HG03575 (cell line): ENCODE measurements at regions not wholly inside any gene's neighbourhood (a gene's known extent, or its start where the extent isn't known, plus 50 kb on each side); places are given as distances from the start of the nearest gene placed in this dataset.

Source experiments
- ATAC-seq: cut with Tn5 transposase; IDR thresholded peaks from one replicate; pipeline ENCODE4 v1.9.1; 2021; ENCODE audit not compliant: unreplicated experiment, insufficient number of reproducible peaks, low FRiP score; ENCODE audit errors: extremely low read depth

DNA sequence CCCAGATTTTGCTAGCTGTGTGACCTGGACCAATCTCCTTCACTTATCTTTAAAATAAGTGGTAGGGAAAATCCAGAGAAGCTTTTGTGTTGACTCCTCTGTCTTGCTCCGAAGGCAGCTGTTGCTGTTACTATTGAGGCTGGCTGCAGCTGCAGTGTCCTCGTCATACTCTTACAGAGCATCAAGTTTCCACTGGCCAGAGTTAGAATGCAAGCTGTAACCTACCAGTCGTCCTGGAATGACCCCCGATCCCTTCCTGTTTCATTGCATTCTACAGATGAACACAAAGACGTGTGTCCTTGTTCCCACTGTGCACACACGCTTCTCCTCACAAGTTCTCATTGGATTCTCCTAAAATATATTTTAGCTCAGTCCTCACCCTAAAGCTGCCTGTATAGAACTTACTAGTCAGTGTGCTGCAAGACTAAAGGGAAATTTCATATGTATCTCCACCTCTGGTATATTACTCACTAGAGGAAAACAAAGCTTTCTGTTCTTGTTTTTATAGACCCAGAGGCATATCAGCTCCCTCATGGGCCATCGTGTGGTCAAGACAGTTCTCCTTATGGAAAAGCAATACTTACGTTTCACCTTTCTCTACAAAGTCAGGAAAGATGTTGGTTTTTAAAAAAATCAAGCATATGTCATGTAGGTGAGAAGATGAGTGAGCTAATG is 589.8 kb downstream of the LMO7 start:
- ATAC-seq, result no peak

DNA sequence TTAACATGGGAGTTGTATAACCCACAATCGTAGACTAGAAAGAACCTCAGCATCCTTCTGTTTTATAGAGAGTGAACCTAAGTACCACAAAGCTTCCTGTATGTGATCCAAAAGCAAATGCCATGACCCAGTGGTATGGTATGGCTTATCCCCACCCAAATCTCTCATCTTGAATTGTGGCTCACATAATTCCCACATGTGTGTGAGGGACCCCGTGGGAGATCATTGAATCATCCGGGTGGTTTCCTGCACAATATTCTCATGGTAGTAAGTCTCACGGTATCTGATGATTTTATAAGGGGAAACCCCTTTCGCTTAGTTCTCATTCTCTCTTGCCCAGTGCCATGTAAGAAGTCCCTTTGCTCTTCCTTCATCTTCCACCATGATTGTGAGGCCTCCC is 587.9 kb downstream of the LMO7 start:
- no peak for ATAC-seq

DNA sequence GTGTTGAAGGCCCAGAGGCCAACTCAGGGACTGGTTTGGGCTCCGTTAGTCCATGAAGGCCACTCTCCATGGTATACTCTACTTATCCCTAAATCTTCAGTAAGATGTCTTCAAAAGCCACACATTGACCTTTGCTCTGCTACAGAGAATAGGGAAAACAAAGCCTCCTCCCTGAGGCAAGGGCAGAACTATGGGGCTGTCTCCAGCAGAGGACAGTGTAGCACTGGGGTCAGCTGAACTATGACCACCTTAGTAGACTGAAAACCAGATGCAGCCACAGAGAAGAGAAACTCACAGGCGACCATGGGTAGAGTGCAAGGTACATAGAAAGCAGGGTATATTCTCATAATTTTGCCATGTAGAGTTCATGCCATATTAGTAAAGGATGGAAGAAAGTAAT is 587.4 kb downstream of the LMO7 start:
- ATAC-seq, result no peak

DNA sequence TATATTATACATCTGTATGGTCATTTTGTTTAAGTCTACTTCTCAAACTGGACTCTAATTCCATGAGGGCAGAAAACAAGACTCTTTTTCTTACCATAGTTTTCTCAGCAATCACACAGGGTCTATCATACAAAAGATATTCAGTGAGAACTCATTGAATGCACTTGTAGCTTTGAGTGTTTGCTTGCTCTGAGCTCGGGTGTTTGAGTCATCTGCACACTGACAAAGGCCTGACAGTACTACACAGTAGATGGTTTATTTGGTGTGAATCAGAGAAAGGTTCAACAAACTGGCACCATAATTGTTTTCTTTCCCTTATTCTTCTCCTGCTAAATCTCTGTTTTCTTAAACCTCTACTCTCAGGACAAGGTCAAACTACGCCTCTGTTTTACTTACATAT is 586.4 kb downstream of the LMO7 start:
- ATAC-seq, result no peak

DNA sequence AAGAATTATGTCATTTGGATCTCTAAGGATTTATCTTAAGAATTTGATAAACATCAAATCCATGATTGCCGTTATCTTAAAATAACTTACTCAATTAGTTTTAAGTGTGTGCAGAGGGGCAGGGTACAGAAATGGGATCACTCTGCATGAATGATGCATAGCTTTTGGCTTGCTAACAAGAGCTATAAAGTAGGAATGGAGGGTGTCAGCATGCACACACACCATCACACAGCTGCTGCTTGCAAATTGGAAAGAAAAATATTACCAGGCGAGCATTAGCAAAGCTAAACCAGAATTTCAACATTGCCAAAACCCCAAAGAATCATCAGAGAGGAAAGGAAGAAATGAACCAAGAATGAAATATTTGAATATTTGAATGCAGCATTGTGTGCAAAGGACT is 580.6 kb downstream of the LMO7 start:
- no peak for ATAC-seq

DNA sequence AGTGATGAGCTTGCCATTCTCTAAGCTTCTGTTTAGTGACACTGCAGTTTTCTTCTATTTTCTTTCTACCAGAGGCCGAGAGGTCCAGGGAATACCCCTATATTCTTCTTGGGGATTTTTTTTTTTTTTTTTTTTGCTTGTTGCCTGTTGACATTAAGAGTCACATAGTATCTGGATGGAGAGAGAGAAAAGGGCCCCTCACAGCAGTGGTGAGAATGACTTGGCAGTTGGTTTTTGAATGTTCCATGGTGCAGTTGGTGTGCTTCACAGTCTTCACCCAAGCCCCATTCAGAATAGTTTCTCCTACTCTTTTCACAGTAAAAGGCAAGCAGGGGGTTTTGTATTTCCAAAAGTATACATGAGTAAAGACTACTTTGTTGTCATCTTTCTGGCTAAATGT is 577.9 kb downstream of the LMO7 start:
- ATAC-seq, result no peak

DNA sequence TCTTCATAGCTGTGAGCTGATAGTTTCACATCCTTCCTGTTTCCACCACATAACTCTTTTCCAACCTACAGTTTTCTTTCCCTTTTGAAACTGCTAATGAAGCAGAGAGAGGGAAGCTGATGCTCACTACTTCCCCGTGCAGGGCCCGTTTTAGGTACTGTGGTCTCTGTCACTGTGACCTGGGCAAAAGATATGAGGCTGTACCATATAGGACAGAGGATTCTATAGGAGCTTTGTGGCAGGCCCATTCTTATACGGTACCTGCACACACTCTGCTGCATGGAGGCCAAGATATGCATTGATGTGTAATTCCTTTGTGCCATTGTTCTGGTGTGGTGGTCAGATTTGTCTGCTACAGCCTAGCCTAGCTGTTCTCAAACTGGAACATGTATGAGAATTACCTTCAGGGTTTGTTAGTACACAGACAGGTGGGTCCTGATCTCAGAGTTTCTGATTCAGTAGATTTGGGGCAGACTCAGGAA is 577.3 kb downstream of the LMO7 start:
- no peak for ATAC-seq

DNA sequence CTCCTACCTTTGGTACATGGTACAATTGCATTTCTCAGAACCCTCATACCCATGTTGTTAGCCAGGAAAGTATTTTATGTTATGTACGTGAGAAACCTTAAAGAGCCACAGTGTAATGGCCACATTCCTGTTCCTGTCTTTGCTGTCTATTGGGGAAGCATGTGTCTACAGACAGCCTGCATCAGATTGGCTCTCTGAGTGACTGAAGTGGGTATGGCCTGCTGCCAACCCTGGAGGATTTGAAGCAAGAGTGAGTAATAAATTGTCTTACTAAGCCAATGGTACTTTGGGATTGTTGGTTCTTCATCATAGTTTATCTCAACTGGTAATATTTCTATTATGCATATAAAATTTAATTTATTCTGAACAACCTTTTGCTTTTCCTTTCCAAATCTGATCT is 574.1 kb downstream of the LMO7 start:
- ATAC-seq, result no peak

DNA sequence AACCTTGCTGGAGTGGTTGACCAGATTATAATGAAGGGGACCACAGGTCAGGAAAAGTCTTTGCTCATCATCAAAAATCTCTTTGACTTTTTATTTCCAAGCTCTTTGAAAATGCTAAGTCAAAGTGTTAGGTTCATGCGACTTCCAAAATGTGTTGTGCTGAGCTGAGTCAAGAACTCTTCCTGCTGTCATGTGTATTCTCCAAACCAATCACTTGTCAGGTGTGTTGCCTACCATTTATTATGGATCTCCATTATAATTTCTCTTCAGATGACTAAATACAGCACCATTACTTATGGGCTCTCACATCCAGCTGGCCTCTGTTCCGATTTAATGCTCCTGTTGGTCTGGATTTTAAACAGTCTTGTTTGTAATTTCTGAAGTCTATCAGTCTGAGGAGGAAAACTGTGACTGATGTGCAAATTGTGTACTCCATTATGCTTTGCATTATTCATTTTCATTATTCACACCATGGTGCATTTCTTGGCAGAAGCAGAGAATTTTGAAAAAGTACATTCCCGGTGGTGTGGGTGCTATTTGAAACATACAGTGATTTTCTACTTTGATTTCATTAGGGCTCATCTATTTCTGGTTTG is 562.5 kb downstream of the LMO7 start:
- no peak for ATAC-seq

DNA sequence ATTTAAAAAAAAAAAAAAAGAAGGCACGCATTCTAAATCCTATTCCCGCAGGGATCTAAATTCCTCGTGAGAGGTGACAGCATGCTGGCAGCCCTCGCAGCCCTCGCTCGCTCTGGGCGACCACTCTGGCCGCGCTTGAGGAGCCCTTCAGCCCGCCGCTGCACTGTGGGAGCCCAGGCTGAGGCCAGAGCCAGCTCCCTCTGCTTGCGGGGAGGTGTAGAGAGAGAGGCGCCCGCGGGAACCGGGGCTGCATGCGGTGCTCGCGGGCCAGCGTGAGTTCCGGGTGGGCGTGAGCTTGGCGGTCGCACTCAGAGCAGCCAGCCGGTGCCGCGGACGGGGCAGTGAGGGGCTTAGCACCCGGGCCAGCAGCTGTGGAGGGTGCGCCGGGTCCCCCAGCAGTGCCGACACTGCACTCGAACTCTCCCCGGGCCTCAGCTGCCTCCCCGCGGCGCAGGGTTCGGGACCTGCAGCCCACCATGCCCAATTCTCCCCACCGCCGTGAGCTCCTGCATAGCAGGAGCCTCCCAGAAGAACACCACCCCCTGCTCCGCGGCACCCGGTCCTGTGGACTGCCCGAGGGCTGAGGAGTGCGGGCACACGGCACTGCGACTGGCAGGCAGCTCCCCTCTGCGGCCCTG is 553.9 kb downstream of the LMO7 start:
- no peak for ATAC-seq

DNA sequence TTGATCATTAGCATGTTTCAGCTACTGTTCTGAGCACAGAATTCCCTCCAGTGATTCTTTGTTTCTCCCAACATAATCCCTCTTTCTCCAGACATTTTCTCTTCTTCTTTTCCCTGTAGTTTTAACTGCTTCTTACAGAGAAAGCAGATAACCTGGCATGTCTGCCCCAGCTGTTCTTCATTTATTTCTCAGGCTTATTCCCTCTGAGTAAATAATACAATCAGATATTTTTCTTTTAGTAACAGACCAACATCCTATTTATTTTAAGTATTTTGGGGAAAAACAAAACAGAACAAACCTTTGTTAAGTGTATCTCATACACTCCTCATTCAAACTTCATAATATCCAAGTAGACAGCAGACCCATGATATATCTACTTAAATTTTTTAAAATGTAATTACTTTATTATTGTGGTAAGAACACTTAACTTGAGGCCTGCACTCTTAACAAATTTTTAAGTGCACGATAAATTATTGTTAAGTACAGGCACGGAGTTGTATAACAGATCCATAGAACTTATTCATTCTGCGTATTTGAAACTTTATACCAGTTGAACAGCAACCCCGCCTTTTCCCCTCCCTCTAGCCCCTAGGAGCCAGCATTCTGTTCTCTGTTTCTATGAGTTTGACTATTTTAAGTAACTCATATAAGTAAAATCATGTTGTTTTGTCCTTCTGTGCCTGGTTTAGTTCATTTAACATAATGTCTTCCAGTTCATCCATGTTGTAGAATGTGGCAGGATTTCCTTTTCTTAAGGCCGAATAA is 540.0 kb downstream of the LMO7 start:
- ATAC-seq, result no peak

DNA sequence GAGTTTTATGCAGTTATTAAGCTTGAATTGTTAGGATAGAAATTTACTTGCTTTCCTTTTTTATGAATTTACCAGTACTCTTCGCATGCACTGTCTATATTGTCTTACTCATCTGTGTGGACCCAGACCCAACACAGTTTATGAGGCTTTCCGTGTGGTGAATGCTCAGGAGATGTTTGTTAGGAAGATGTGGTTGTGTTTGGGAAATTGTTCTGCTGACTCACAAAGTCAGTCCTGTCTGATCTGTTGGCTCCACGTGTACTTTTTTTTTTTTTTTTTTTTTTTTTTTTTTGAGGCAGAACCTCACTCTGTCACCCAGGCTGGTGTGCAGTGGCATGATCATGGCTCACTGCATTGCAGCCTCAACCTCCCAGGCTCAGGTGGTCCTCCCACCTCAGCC is 532.5 kb downstream of the LMO7 start:
- ATAC-seq, result no peak

DNA sequence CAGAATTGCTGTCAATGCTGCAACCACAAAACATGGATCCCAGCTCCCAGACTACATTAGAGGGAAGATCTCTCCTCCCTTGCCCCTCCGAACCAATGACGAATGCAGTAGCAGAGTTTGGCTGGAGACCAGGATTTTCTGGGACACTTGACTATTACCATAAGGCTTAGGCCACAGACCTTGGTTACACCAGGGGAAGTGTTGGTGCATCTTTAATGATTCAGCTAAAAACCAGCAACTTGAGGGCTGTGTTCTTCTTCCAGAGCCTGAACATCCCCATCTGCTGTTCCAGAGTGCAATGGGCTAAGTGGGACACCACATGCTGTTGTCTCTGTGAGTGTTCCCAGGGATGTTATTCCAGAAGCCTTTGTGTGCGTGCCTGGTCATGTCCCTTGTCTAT is 528.2 kb downstream of the LMO7 start:
- no peak for ATAC-seq

DNA sequence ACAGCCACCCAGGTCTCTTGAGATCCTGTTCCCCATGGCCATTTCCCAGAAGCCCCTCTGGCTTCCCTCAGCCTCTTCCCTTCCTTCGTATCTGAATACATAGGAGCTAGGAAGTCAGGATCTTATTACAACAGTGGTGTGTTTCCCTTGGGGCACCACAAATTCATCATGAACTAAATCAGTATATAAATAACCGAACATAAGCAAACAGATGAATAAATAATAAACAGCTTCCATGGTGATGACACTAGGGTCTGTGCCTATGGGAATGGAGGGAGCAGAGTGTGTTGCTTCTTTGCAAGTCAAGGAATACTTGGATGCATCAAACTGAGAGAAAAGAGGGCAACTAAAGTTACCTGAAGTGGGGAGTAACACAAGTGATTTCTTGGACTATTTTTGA is 527.6 kb downstream of the LMO7 start:
- ATAC-seq, result no peak

DNA sequence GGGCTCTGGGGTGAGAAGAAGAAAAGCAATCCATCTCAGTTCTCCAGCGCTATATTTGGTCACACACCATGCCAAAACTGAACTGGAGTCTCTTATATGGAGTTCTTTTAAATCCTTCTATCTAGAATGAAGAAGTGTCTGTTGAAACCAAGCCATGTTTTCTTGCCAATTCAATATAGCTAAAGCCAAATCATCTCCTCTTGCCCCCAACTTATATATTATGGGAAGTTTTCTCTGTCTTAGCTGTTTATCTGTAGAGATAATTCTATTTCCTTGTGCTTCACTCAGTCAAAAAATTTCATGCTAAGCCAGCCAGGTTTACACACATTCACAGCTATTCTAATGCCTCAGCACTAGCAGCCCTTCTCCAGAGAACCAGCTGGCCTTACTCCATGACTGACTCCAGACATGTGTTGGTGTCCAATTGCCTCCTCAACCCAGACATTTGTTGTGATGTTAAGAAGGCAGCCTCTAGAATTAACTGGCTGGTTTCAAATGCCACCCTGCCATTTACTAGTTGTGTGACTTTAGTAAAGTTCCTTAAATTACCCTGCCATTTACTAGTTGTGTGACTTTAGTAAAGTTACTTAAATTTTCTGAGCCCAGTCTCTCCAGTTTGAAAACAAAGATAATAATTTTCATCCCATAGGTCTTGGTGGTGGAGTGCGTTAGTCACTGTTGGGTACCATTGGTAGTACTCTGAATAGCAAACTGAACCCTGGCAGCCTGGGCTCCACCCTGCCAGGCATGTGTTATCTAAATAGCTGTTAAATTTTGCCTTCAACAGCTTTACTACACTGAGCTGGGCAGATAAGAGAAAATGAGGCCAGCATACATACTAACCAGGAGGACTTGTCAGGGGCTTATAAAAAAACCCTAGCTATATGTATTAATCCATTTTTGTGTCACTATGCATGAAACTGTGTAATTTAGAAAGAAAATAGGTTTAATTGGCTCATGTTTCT is 525.1 kb downstream of the LMO7 start:
- ATAC-seq, result no peak

DNA sequence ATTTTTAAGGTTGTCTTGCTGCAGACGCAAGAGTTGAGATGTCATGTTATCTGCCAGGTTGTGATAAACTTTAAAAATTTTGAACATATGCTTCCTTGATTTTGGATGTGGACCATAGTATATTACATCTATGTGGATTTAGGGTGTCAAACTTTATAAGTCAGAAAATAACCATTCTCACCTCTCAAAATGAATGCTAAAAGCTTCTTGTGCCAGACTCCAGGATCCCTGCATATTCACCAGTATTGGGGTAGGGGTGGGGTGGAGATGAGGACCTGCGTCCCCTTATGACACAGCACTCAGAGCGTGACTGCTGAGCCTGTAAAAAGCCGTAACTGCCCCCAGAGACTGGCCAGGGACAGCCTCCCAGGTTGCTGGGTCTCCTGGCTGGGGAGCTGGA is 524.4 kb downstream of the LMO7 start:
- no peak for ATAC-seq

DNA sequence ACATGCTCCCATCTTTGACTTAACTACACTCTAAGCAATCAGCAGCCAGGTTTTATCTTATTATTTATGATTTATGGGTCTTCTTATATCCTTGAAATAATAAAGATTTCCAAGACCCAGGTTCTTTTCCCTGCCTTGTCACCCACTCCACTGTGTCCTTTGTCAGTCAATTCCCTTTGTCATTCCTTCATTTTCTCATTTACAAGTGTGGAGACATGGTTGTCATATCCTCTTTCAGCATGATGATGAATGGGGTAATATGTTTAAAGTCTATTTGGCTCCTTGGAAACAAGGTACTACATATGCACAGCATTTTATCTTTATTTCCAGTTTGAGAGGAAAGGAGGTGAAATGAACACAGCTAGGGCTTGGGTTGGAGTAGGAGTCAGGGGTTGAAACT is 521.8 kb downstream of the LMO7 start:
- ATAC-seq, result no peak

DNA sequence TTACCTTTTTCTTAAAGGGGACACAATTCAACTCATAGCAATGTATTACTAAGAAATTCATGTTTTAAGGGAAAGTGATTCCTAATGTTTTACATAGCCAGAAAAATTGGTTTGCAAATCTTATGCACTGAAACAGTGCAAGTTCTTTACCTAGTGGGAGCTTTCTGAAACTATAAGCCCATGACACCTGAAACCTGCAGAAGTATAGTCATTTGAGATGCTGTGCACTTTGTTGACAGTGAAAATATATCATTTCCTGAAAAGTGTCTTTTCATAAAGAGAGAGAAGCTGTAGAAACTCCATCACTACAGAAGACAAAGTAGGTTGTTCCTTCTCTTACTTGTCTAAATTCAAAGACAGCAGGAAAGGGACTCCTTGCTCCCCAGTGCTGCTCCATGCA is 517.1 kb downstream of the LMO7 start:
- no peak for ATAC-seq

DNA sequence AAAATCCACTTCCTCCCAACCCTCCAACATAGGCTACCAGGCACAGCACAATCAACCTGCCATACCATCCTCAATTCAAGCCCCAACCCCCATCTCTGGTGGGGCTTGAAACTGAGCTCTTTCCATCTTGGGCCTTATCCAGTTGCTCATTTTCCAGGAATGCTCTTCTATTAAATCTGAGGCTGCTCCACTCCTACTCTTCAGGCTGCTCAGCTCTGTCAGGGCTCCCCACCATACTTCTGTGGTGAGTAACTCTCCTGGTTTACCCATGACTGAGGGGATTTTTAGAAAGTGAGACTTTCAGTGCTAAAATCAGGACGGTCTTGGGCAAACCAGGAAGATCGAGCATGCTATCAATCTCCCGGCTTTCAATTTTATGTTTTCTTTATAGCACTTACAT is 512.8 kb downstream of the LMO7 start:
- ATAC-seq, result no peak
